ENCODE measurements at regions not wholly inside any gene's neighbourhood (a gene's known extent, or its start where the extent isn't known, plus 50 kb on each side); places are given as distances from the start of the nearest gene placed in this dataset.

DNA sequence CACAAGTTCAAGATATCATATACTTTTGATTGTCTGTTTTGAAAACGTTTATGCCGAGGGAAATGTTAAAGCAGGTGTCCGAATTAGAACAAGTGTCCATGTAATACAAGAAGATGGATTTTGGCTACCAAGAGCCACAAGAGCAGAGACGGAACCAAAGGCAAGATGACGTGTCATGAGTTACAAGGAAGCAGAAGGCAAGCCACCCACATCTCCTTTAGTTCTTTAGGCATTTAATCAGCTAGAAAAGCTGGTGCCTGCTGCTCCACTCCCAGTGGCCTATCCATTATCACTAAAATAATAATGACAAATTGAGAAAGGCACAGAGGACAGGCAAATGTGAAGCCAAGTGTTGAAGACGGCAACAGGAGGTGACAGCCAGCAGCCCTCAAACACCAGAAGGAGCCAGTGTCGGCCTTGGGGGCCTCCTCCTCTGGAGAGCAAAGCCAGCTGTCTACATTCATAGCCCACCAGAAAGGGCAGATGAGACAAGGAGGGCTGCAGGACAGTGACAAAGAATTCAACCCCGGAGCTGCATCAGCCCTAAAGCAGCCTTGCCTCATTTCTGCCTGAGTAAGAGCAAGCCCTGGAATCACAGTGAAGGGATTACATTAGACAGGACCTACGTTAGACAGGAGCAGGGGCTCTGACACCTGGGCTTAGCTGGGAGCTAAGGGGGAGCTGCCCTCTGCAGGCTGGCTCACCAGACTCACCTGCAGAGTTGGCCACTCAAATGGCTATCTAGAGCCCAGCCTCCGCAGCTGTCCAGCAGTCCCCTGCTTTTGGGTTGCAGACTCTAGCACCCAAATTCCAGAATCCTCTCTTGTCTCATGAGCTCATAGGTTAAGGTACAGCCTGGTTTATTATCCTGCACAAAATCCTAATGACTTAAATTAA lies 569.9 kb downstream of the UQCRFS1 start:
- Histone ChIP-seq H3K36me3 (ENCODE audit: low read depth) (no peaks in the 10 kb centered on the region), H3K27me3 (ENCODE audit: insufficient read depth, poor library complexity, severe bottlenecking) (no peaks in the 10 kb centered on the region), H3K4me3 (ENCODE audit: severe bottlenecking) (no peak overlapping the region), H3K4me1 (ENCODE audit: insufficient read depth, poor library complexity, severe bottlenecking) (no peaks in the 10 kb centered on the region), H3K27ac (ENCODE audit: poor library complexity, severe bottlenecking) (no peak overlapping the region), H3K9me3 (ENCODE audit: severe bottlenecking) (no peaks in the 10 kb centered on the region)
- ATAC-seq (ENCODE audit: low read depth) (no peak), DNase-seq (ENCODE audit: low spot score) (no peak)
- TF ChIP-seq, protein P1, sequence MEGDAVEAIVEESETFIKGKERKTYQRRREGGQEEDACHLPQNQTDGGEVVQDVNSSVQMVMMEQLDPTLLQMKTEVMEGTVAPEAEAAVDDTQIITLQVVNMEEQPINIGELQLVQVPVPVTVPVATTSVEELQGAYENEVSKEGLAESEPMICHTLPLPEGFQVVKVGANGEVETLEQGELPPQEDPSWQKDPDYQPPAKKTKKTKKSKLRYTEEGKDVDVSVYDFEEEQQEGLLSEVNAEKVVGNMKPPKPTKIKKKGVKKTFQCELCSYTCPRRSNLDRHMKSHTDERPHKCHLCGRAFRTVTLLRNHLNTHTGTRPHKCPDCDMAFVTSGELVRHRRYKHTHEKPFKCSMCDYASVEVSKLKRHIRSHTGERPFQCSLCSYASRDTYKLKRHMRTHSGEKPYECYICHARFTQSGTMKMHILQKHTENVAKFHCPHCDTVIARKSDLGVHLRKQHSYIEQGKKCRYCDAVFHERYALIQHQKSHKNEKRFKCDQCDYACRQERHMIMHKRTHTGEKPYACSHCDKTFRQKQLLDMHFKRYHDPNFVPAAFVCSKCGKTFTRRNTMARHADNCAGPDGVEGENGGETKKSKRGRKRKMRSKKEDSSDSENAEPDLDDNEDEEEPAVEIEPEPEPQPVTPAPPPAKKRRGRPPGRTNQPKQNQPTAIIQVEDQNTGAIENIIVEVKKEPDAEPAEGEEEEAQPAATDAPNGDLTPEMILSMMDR (IDR thresholded peaks at IDR 0.05; ENCODE audit: poor library complexity, severe bottlenecking): no peak

DNA sequence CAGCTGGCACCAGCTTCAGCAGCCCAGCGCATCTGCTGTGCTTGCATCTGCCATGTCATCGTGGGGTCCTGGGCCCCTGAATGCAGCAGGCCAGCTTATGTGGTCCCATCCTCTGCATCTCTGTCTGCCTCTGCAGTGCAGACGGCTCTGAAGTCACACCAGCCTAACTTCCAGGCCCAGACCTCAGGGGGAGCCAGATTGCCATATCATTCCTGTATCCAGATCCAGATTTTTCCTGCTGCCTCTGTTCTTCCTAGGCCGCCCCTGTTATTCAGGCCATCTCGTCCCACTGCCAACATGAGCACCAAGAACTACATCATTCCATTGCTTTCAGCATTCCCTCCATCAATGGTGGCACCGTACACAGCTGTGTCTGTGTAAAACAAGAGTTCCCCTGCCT lies 571.6 kb downstream of the UQCRFS1 start:
- no peak for ATAC-seq (ENCODE audit: low read depth)
- H3K27me3 ChIP-seq (ENCODE audit: insufficient read depth, poor library complexity, severe bottlenecking): no peaks in the 10 kb centered on the region
- H3K4me1 ChIP-seq (ENCODE audit: insufficient read depth, poor library complexity, severe bottlenecking): no peaks in the 10 kb centered on the region
- no peaks in the 10 kb centered on the region for H3K36me3 ChIP-seq (ENCODE audit: low read depth)
- H3K9me3 ChIP-seq (ENCODE audit: severe bottlenecking): no peaks in the 10 kb centered on the region
- no peak for DNase-seq (ENCODE audit: low spot score)
- TF ChIP-seq, protein P1 (IDR thresholded peaks at IDR 0.05; ENCODE audit: poor library complexity, severe bottlenecking): no peak
- H3K4me3 ChIP-seq (ENCODE audit: severe bottlenecking): no peak overlapping the region
- H3K27ac ChIP-seq (ENCODE audit: poor library complexity, severe bottlenecking): no peak overlapping the region

DNA sequence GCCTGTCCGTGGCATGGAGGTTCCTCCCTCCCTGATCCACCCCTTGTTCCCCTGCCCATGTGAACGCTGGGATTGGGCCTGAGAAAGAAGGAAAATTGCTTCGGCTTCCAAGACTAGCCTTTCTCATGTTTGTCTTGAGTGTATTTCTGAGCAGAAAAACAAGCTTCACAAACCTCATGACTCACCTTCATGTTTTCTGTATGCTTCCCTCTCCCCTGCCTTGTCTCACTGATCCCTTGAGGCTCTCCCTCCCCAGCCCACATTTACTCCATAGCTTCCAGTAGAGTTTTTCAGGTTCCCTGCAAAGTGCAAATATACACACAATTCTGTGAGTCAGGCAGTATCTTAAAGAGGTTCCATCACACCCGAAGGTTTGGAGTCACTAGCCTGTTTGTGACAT lies 572.4 kb downstream of the UQCRFS1 start:
- no peaks in the 10 kb centered on the region for H3K9me3 ChIP-seq (ENCODE audit: severe bottlenecking)
- TF ChIP-seq, protein P1 (IDR thresholded peaks at IDR 0.05; ENCODE audit: poor library complexity, severe bottlenecking): no peak
- H3K4me1 ChIP-seq (ENCODE audit: insufficient read depth, poor library complexity, severe bottlenecking): no peaks in the 10 kb centered on the region
- H3K27ac ChIP-seq (ENCODE audit: poor library complexity, severe bottlenecking): no peak overlapping the region
- DNase-seq (ENCODE audit: low spot score) (no peak), ATAC-seq (ENCODE audit: low read depth) (no peak)
- H3K36me3 ChIP-seq (ENCODE audit: low read depth): no peaks in the 10 kb centered on the region
- no peak overlapping the region for H3K4me3 ChIP-seq (ENCODE audit: severe bottlenecking)
- H3K27me3 ChIP-seq (ENCODE audit: insufficient read depth, poor library complexity, severe bottlenecking): no peaks in the 10 kb centered on the region

DNA sequence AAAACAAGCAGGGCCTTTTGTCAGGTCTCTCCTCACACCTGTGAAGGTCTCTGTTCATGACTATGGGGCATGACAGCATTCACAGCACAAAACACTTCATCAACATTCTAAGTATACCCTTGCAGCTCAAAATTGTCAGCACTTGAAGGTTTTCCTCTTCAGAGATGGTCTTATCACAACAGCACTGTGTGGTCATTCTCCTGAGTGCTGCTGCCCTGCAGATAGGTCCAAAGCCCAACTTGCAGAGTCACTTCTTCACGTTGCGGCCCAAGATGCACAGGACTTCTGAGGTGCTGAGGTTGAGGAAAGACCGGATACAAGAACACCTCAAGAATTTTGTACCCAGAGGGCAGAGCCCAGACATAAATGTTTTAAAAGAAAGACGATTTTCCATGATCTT lies 574.5 kb downstream of the UQCRFS1 start:
- TF ChIP-seq, protein P1 (IDR thresholded peaks at IDR 0.05; ENCODE audit: poor library complexity, severe bottlenecking): no peak
- H3K27me3 ChIP-seq (ENCODE audit: insufficient read depth, poor library complexity, severe bottlenecking): no peaks in the 10 kb centered on the region
- DNase-seq (ENCODE audit: low spot score) (no peak), ATAC-seq (ENCODE audit: low read depth) (no peak)
- H3K36me3 ChIP-seq (ENCODE audit: low read depth): no peaks in the 10 kb centered on the region
- no peaks in the 10 kb centered on the region for H3K4me1 ChIP-seq (ENCODE audit: insufficient read depth, poor library complexity, severe bottlenecking)
- no peak overlapping the region for H3K4me3 ChIP-seq (ENCODE audit: severe bottlenecking)
- no peaks in the 10 kb centered on the region for H3K9me3 ChIP-seq (ENCODE audit: severe bottlenecking)
- H3K27ac ChIP-seq (ENCODE audit: poor library complexity, severe bottlenecking): no peak overlapping the region

DNA sequence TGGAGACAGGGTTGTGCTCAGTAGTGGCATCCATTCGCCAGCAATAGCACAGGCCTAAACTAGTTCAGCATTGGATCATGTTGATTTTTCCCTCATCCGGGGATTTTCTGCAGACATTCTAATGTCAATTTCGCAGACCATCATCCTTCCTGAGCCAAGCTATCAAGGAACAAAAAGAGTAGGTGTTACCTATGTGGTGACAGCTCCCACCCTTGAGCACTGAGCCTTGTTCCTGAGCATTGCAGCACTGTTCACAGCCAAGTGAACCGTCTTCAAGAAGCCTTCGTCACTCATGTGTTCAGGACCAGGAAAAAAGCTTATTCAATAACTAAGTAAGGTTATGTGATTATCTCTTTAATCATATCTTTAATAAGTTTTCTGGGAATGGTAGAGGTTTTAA lies 576.2 kb downstream of the UQCRFS1 start:
- TF ChIP-seq, protein P1 (IDR thresholded peaks at IDR 0.05; ENCODE audit: poor library complexity, severe bottlenecking): no peak
- DNase-seq (ENCODE audit: low spot score) (no peak), ATAC-seq (ENCODE audit: low read depth) (no peak)
- no peaks in the 10 kb centered on the region for H3K27me3 ChIP-seq (ENCODE audit: insufficient read depth, poor library complexity, severe bottlenecking)
- no peaks in the 10 kb centered on the region for H3K4me1 ChIP-seq (ENCODE audit: insufficient read depth, poor library complexity, severe bottlenecking)
- no peak overlapping the region for H3K27ac ChIP-seq (ENCODE audit: poor library complexity, severe bottlenecking)
- no peak overlapping the region for H3K4me3 ChIP-seq (ENCODE audit: severe bottlenecking)
- no peaks in the 10 kb centered on the region for H3K9me3 ChIP-seq (ENCODE audit: severe bottlenecking)
- no peaks in the 10 kb centered on the region for H3K36me3 ChIP-seq (ENCODE audit: low read depth)
